ENCODE measurements at regions not wholly inside any gene's neighbourhood (a gene's known extent, or its start where the extent isn't known, plus 50 kb on each side); places are given as distances from the start of the nearest gene placed in this dataset.
"Not testable (repeated sequence)": the region's sequence is repeated elsewhere in the genome, so short reads cannot be mapped to it uniquely, and the experiment has no call there.

GRCh38 chr1:145553795-145554194, 54.0 kb upstream of the GPR89A start:
- ATAC-seq; DNase-seq (ENCODE audit: low spot score): not testable (repeated sequence)

GRCh38 chr1:145545055-145545454, 62.7 kb upstream of the GPR89A start:
- DNase-seq (ENCODE audit: low spot score) (no peak), ATAC-seq (no peak)

- not testable (repeated sequence) for ATAC-seq; DNase-seq (ENCODE audit: low spot score)
Observed at GRCh38 chr1:145541685-145542084, 66.1 kb upstream of the GPR89A start.

- ATAC-seq; DNase-seq (ENCODE audit: low spot score): not testable (repeated sequence)
Observed at GRCh38 chr1:145541246-145541645, 66.5 kb upstream of the GPR89A start.

- DNase-seq (ENCODE audit: low spot score) = not testable (repeated sequence)
- peak; percentile 59 for ATAC-seq
Observed at GRCh38 chr1:145538118-145538882, 69.5 kb upstream of the GPR89A start.

- not testable (repeated sequence) for DNase-seq (ENCODE audit: low spot score); ATAC-seq
Observed at GRCh38 chr1:145537003-145537402, 70.8 kb upstream of the GPR89A start.

- DNase-seq (ENCODE audit: low spot score); ATAC-seq: not testable (repeated sequence)
Observed at GRCh38 chr1:145535461-145535860, 72.3 kb upstream of the GPR89A start.

GRCh38 chr1:145528068-145528564, 79.7 kb upstream of the GPR89A start:
- DNase-seq (ENCODE audit: low spot score); ATAC-seq: not testable (repeated sequence)

GRCh38 chr1:145520159-145520558, 87.6 kb upstream of the GPR89A start:
- DNase-seq (ENCODE audit: low spot score); ATAC-seq: not testable (repeated sequence)

- ATAC-seq; DNase-seq (ENCODE audit: low spot score): not testable (repeated sequence)
Observed at GRCh38 chr1:145519302-145519701, 88.5 kb upstream of the GPR89A start.

- ATAC-seq = peak; percentile 59
- peak; percentile 46 for DNase-seq (ENCODE audit: low spot score)
Observed at GRCh38 chr1:145513017-145513416, 87.6 kb upstream of the NBPF20 start.

GRCh38 chr1:145508053-145508452, 82.7 kb upstream of the NBPF20 start:
- not testable (repeated sequence) for DNase-seq (ENCODE audit: low spot score)
- peak; percentile 96 for ATAC-seq

- ATAC-seq = peak; percentile 69
- DNase-seq (ENCODE audit: low spot score) = not testable (repeated sequence)
Observed at GRCh38 chr1:145505663-145506647, 80.6 kb upstream of the NBPF20 start.

GRCh38 chr1:145504834-145505413, 79.5 kb upstream of the NBPF20 start:
- ATAC-seq = peak; percentile 18
- DNase-seq (ENCODE audit: low spot score) = not testable (repeated sequence)

- not testable (repeated sequence) for DNase-seq (ENCODE audit: low spot score); ATAC-seq
Observed at GRCh38 chr1:145504310-145504709, 78.9 kb upstream of the NBPF20 start.

- not testable (repeated sequence) for DNase-seq (ENCODE audit: low spot score); ATAC-seq
Observed at GRCh38 chr1:145500251-145500650, 74.8 kb upstream of the NBPF20 start.

GRCh38 chr1:145495077-145495871, 69.9 kb upstream of the NBPF20 start:
- not testable (repeated sequence) for ATAC-seq; DNase-seq (ENCODE audit: low spot score)

GRCh38 chr1:145488193-145488933, 63.0 kb upstream of the NBPF20 start:
- ATAC-seq; DNase-seq (ENCODE audit: low spot score): not testable (repeated sequence)

- DNase-seq (ENCODE audit: low spot score) = not testable (repeated sequence)
- ATAC-seq = peak; percentile 46
Observed at GRCh38 chr1:145487156-145487555, 61.8 kb upstream of the NBPF20 start.

Data from left lobe of liver (tissue), 2 donors.